ENCODE measurements at regions not wholly inside any gene's neighbourhood (a gene's known extent, or its start where the extent isn't known, plus 50 kb on each side); places are given as distances from the start of the nearest gene placed in this dataset.
"Not testable (repeated sequence)": the region's sequence is repeated elsewhere in the genome, so short reads cannot be mapped to it uniquely, and the experiment has no call there.

- H3K36me3 ChIP-seq (ENCODE audit: insufficient read depth, low read length) = no peaks in the 10 kb centered on the region
- no peaks in the 10 kb centered on the region for H4K20me1 ChIP-seq (ENCODE audit: insufficient read depth, low read length)
- no peak overlapping the region for H2AFZ ChIP-seq (ENCODE audit: low read length)
- ChIA-PET POLR2A (no interaction called here), CTCF (ENCODE audit: unreplicated experiment) (no interaction called here)
- H3K9me2 ChIP-seq (ENCODE audit: insufficient read depth, low read length) = no peaks in the 10 kb centered on the region
- no peak overlapping the region for H3K4me3 ChIP-seq (ENCODE audit: low read depth, low read length, poor library complexity, severe bottlenecking)
- BruUV-seq (replicated peaks) = no TSS peak
- H3K4me1 ChIP-seq (ENCODE audit: insufficient read depth, low read length, poor library complexity, severe bottlenecking) = no peaks in the 10 kb centered on the region
- no peaks in the 10 kb centered on the region for H3K79me2 ChIP-seq (ENCODE audit: insufficient read depth, low read depth, low read length)
- intact Hi-C loops (cut with micrococcal nuclease; ENCODE audit: unreplicated experiment) = no loop called here
- H3K27ac ChIP-seq (ENCODE audit: low read depth, low read length, poor library complexity, severe bottlenecking) = no peak overlapping the region
- TF ChIP-seq EZH2phosphoT487 (IDR thresholded peaks at IDR 0.05; ENCODE audit: borderline replicate concordance, low read depth, low read length) (no peak), CTCF (conservative IDR thresholded peaks at IDR 0.05; ENCODE audit: low read length) (no peak)
- no peak for DNase-seq (ENCODE audit: low spot score)
- H3K9me3 ChIP-seq (ENCODE audit: low read length) = 0 out of 2 replicates have a peak, but pooled peaks cover 4% of the 10 kb centered on the region
- no peak overlapping the region for H3K4me2 ChIP-seq (ENCODE audit: low read length)
Observed at GRCh38 chr15:87669846-87670245, 586.7 kb downstream of the NTRK3 start.

GRCh38 chr15:87668768-87669564 is 587.6 kb downstream of the NTRK3 start:
- BruUV-seq (replicated peaks); H3K9me3 ChIP-seq (ENCODE audit: low read length); DNase-seq (ENCODE audit: low spot score); CTCF ChIA-PET (ENCODE audit: unreplicated experiment); H4K20me1 ChIP-seq (ENCODE audit: insufficient read depth, low read length); H3K27ac ChIP-seq (ENCODE audit: low read depth, low read length, poor library complexity, severe bottlenecking); H3K4me2 ChIP-seq (ENCODE audit: low read length); H3K4me3 ChIP-seq (ENCODE audit: low read depth, low read length, poor library complexity, severe bottlenecking); H3K79me2 ChIP-seq (ENCODE audit: insufficient read depth, low read depth, low read length); H2AFZ ChIP-seq (ENCODE audit: low read length); H3K4me1 ChIP-seq (ENCODE audit: insufficient read depth, low read length, poor library complexity, severe bottlenecking); H3K36me3 ChIP-seq (ENCODE audit: insufficient read depth, low read length); H3K9me2 ChIP-seq (ENCODE audit: insufficient read depth, low read length); intact Hi-C loops (cut with micrococcal nuclease; ENCODE audit: unreplicated experiment): not testable (repeated sequence)
- POLR2A ChIA-PET = interaction anchor here (0.6 kb wide), 1 partner anchor 1275 kb away, joined by 3 read pairs; no protein-coding TSS in a partner anchor

- Histone ChIP-seq H3K4me2 (ENCODE audit: low read length) (no peak overlapping the region), H3K4me1 (ENCODE audit: insufficient read depth, low read length, poor library complexity, severe bottlenecking) (no peaks in the 10 kb centered on the region), H4K20me1 (ENCODE audit: insufficient read depth, low read length) (no peaks in the 10 kb centered on the region), H3K9me2 (ENCODE audit: insufficient read depth, low read length) (no peaks in the 10 kb centered on the region), H3K4me3 (ENCODE audit: low read depth, low read length, poor library complexity, severe bottlenecking) (no peak overlapping the region), H3K36me3 (ENCODE audit: insufficient read depth, low read length) (no peaks in the 10 kb centered on the region), H2AFZ (ENCODE audit: low read length) (no peak overlapping the region), H3K9me3 (ENCODE audit: low read length) (0 out of 2 replicates have a peak, but pooled peaks cover 4% of the 10 kb centered on the region), H3K27ac (ENCODE audit: low read depth, low read length, poor library complexity, severe bottlenecking) (no peak overlapping the region), H3K79me2 (ENCODE audit: insufficient read depth, low read depth, low read length) (no peaks in the 10 kb centered on the region)
- ChIA-PET CTCF (ENCODE audit: unreplicated experiment) (no interaction called here), POLR2A (interaction anchor here (0.7 kb wide), 1 partner anchor 1889 kb away, joined by 3 read pairs; no protein-coding TSS in a partner anchor)
- intact Hi-C loops (cut with micrococcal nuclease; ENCODE audit: unreplicated experiment) = no loop called here
- DNase-seq (ENCODE audit: low spot score) = peak; percentile 2
- TF ChIP-seq EZH2phosphoT487 (IDR thresholded peaks at IDR 0.05; ENCODE audit: borderline replicate concordance, low read depth, low read length) = no peak
- no peak for TF ChIP-seq CTCF (conservative IDR thresholded peaks at IDR 0.05; ENCODE audit: low read length)
- BruUV-seq (replicated peaks) = no TSS peak
Observed at GRCh38 chr15:87667643-87668042, 588.9 kb downstream of the NTRK3 start.

Measured in OCI-LY7 (cell line).